RWPE2 (cell line): ENCODE measurements at regions not wholly inside any gene's neighbourhood (a gene's known extent, or its start where the extent isn't known, plus 50 kb on each side); places are given as distances from the start of the nearest gene placed in this dataset.
A peak's percentile ranks its signal among the peaks of the same experiment; 100 is the strongest.

Experiments used
- ATAC-seq: fragments of 200-7000 bp; cut with Tn5 transposase; 3 replicates; pipeline ENCODE4 v1.9.1; 2021; ENCODE audit warnings: low read depth
- DNase-seq: peaks from one replicate; pipeline ENCODE4 v3.0.0-alpha.2; 2020; ENCODE audit warnings: low spot score
- H3K27ac ChIP-seq: fragments of 450-650 bp; 2 replicates; pipeline ENCODE4 v1.5.1; 2017; ENCODE audit warnings: mild to moderate bottlenecking; ENCODE audit not compliant: poor library complexity, severe bottlenecking
- H3K27me3 ChIP-seq: fragments of 250-450 bp; sonication (Bioruptor Pico); 2 replicates; pipeline ENCODE4 v1.5.1; 2021; ENCODE audit warnings: mild to moderate bottlenecking, moderate library complexity; ENCODE audit not compliant: insufficient read depth, poor library complexity, severe bottlenecking
- H3K36me3 ChIP-seq: fragments of 250-450 bp; sonication (Bioruptor Pico); 2 replicates; pipeline ENCODE4 v1.5.1; 2020; ENCODE audit warnings: low read depth, mild to moderate bottlenecking, moderate library complexity
- H3K4me1 ChIP-seq: fragments of 250-450 bp; sonication (Bioruptor Pico); 2 replicates; pipeline ENCODE4 v1.5.1; 2021; ENCODE audit warnings: mild to moderate bottlenecking, moderate library complexity; ENCODE audit not compliant: insufficient read depth, poor library complexity, severe bottlenecking
- H3K4me3 ChIP-seq: fragments of 250-450 bp; sonication (Bioruptor Pico); 2 replicates; pipeline ENCODE4 v1.5.1; 2021; ENCODE audit warnings: mild to moderate bottlenecking, moderate library complexity; ENCODE audit not compliant: severe bottlenecking
- H3K9me3 ChIP-seq: fragments of 250-450 bp; sonication (Bioruptor Pico); 2 replicates; pipeline ENCODE4 v1.5.1; 2021; ENCODE audit warnings: mild to moderate bottlenecking, moderate library complexity; ENCODE audit not compliant: severe bottlenecking
- CTCF ChIP-seq: fragments of 450-650 bp; IDR thresholded peaks from one replicate; pipeline ENCODE4 v1.5.1; 2017; ENCODE audit warnings: mild to moderate bottlenecking, moderate library complexity; ENCODE audit not compliant: poor library complexity, severe bottlenecking

- H3K27me3 ChIP-seq, result no peaks in the 10 kb centered on the region
- no peak overlapping the region for H3K4me3 ChIP-seq
- no peaks in the 10 kb centered on the region for H3K4me1 ChIP-seq
- no peak for ATAC-seq
- no peak for DNase-seq
- no peaks in the 10 kb centered on the region for H3K36me3 ChIP-seq
- H3K27ac ChIP-seq, result no peak overlapping the region
- no peak for TF ChIP-seq CTCF
- no peaks in the 10 kb centered on the region for H3K9me3 ChIP-seq
Measured at GRCh38 chr11:23563591-23563990, 703.3 kb upstream of the CCDC179 start.

DNA sequence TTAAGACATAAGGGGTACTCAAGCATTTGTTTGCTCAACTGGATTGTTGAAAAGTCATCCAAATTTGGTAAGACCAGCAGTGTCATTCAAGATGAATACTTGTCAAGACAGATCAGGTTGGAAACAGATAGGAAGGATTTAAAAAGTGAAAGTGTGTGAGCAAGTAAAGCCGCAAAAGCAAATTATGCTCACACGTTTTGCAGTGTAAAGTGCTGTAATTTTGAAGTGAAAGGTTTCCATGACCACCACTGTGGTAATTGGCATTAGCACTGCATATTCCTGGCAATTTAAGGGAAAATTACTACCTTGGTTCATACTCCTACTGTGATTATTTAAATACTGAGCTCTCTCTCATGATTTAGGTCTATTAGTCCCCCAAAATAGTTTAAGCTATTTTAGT, 704.1 kb upstream of the CCDC179 start:
- no peaks in the 10 kb centered on the region for H3K36me3 ChIP-seq
- H3K4me1 ChIP-seq, result no peaks in the 10 kb centered on the region
- DNase-seq (no peak), ATAC-seq (no peak)
- H3K9me3 ChIP-seq, result no peaks in the 10 kb centered on the region
- no peaks in the 10 kb centered on the region for H3K27me3 ChIP-seq
- no peak overlapping the region for H3K4me3 ChIP-seq
- no peak overlapping the region for H3K27ac ChIP-seq
- TF ChIP-seq CTCF, result no peak

- no peak for TF ChIP-seq CTCF
- no peak overlapping the region for H3K4me3 ChIP-seq
- no peak for ATAC-seq
Measured at GRCh38 chr11:23569134-23569533, 708.9 kb upstream of the CCDC179 start.

GRCh38 chr11:23569547-23569946, 709.3 kb upstream of the CCDC179 start:
- Histone ChIP-seq H3K36me3 (no peaks in the 10 kb centered on the region), H3K4me3 (no peak overlapping the region), H3K27ac (no peak overlapping the region), H3K4me1 (no peaks in the 10 kb centered on the region), H3K27me3 (no peaks in the 10 kb centered on the region), H3K9me3 (no peaks in the 10 kb centered on the region)
- ATAC-seq (no peak), DNase-seq (no peak)
- no peak for TF ChIP-seq CTCF

More at GRCh38 chr11:23569134-23569533, 708.9 kb upstream of the CCDC179 start:
- Histone ChIP-seq H3K4me1 (no peaks in the 10 kb centered on the region), H3K27ac (no peak overlapping the region), H3K27me3 (no peaks in the 10 kb centered on the region), H3K9me3 (no peaks in the 10 kb centered on the region), H3K36me3 (no peaks in the 10 kb centered on the region)
- no peak for DNase-seq

DNA sequence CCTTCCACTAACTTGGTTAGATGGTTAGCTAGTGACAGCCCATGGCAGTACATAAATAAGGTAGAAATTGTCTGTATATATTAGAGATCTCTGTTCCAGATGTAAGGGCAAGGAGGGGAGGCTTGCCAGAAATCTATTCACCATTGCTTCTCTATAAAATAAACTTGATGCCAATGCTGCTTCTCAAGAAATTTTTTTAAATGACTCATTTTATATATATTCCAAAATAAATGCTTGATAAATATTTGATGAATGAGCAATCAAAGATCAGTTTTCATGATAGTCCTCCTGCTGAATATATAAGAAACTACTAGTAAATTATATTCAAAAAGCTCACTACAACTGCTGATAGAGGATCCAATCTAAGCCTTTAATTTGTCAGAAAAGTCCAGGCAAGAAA, 710.6 kb upstream of the CCDC179 start:
- no peaks in the 10 kb centered on the region for H3K4me1 ChIP-seq
- peak overlapping the region; percentile 13 for H3K27ac ChIP-seq
- H3K4me3 ChIP-seq, result no peak overlapping the region
- no peaks in the 10 kb centered on the region for H3K36me3 ChIP-seq
- ATAC-seq, result peak; percentile 12; the same call in 1 of the 3 replicates
- no peaks in the 10 kb centered on the region for H3K9me3 ChIP-seq
- no peak for TF ChIP-seq CTCF
- no peaks in the 10 kb centered on the region for H3K27me3 ChIP-seq
- DNase-seq, result no peak
